HG03025 (cell line): ENCODE measurements at regions not wholly inside any gene's neighbourhood (a gene's known extent, or its start where the extent isn't known, plus 50 kb on each side); places are given as distances from the start of the nearest gene placed in this dataset.

ENCODE experiments used
- ATAC-seq: cut with Tn5 transposase; IDR thresholded peaks from one replicate; pipeline ENCODE4 v1.9.1; 2021; ENCODE audit warnings: mild to moderate bottlenecking, moderate library complexity; ENCODE audit not compliant: unreplicated experiment, low FRiP score

GRCh38 chr18:46421973-46422551, 235.0 kb downstream of the LOXHD1 start:
- ATAC-seq: no peak

GRCh38 chr18:46422552-46423055, 234.4 kb downstream of the LOXHD1 start:
- ATAC-seq: no peak

GRCh38 chr18:46423226-46423805, 233.7 kb downstream of the LOXHD1 start:
- no peak for ATAC-seq

- ATAC-seq: no peak
These were observed 232.1 kb downstream of the LOXHD1 start for GRCh38 chr18:46424898-46425297.

- no peak for ATAC-seq
These were observed 231.5 kb downstream of the LOXHD1 start for GRCh38 chr18:46425511-46425910.

- ATAC-seq: no peak
These were observed 230.9 kb downstream of the LOXHD1 start for GRCh38 chr18:46426021-46426678.

GRCh38 chr18:46426679-46427047, 230.4 kb downstream of the LOXHD1 start:
- ATAC-seq: no peak
